H4 (cell line): ENCODE measurements at regions not wholly inside any gene's neighbourhood (a gene's known extent, or its start where the extent isn't known, plus 50 kb on each side); places are given as distances from the start of the nearest gene placed in this dataset.

Experiments
- DNase-seq: peaks from one replicate; pipeline ENCODE4 v3.0.0-alpha.2; 2015; ENCODE audit warnings: low spot score

- no peak for DNase-seq
Observed at GRCh38 chr9:28318515-28318914, 745.2 kb upstream of the C9orf72 start.

DNA sequence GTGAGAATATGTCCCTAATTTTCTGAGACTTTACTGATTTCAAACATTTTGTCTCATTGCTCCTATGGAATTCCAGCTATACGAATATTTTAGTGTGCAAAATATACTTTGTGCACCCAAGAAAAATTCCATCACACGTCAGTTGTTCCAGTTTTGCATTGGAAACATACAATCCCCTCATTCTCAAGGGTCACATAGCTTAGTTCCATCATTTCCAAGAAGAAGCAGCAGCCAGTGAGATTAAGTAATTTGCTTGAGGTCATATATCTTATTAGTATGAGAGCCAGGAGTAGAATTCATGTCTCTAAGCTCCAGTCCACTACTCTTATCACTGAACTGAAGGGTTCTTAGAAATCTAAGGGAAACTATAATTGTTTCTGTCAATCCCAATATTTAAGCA is 746.7 kb upstream of the C9orf72 start:
- DNase-seq = no peak

GRCh38 chr9:28320616-28321015 is 747.3 kb upstream of the C9orf72 start:
- DNase-seq = no peak

DNA sequence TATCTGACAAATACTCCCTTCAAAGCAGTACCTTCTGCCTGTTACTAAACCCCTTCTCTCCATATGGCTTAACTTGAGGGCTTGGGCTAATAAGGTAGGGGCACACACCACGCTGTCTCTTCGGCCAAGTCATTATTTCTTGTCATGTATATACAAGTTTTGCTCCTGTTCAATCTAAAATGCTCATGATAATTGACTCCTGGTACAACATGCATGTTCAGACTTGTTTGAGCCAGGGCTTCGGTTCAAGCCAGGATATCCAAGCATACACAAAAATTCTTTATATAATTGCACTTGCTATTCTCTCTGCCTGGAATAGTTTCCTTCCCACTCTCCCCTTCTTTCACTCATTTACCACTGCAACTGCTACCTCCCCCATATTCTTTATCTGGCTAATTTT is 756.0 kb upstream of the C9orf72 start:
- no peak for DNase-seq

DNA sequence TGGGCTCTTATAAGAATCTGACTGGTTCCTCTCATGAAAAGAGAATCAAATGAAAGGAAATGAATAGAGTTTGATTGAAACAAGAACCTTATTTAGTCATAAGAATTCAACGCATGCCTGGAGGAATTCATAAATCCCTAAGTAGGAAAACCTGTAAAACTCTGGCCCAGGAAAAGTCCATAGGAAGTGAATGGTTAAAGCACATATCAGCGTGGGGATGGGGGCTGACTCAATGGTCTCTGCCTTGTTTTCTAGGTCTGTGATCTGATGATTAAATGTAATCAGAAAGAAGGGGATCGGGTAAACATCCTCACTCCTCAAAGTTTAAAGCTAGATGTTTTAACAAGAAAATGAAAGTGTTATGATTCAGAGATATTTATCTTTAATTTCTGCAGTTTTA is 759.4 kb upstream of the C9orf72 start:
- no peak for DNase-seq

- no peak for DNase-seq
Observed at GRCh38 chr9:28341913-28342312, 768.6 kb upstream of the C9orf72 start.

- DNase-seq = no peak
Observed at GRCh38 chr9:28342815-28343338, 769.6 kb upstream of the C9orf72 start.

- no peak for DNase-seq
Observed at GRCh38 chr9:28363151-28363562, 789.9 kb upstream of the C9orf72 start.

GRCh38 chr9:28365020-28365640 is 791.8 kb upstream of the C9orf72 start:
- peak; percentile 14 for DNase-seq

DNA sequence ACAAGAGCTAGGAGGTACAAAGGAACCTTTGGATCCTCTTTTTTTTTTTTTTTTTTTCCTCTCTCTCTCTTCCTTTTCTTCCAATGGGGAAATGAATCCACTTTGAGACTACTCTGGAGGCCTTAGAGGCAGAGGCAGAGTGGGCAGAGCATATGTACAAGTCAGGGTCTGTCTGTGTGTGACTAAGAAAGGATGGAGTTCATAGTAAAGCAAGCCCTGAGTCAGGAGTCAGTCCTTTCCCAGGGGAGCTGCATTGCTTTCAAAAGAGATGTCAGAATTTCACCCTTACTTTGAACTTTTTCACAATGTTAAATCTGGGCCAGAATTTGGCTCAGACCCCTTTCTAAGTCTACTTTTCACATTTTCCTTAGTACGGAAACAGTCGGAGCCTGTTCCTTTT is 792.4 kb upstream of the C9orf72 start:
- no peak for DNase-seq

GRCh38 chr9:28378231-28378630 is 805.0 kb upstream of the C9orf72 start:
- DNase-seq = peak; percentile 3

- DNase-seq = no peak
Observed at GRCh38 chr9:28379082-28379481, 805.8 kb upstream of the C9orf72 start.

- DNase-seq = no peak
Observed at GRCh38 chr9:28389411-28389810, 816.1 kb upstream of the C9orf72 start.

DNA sequence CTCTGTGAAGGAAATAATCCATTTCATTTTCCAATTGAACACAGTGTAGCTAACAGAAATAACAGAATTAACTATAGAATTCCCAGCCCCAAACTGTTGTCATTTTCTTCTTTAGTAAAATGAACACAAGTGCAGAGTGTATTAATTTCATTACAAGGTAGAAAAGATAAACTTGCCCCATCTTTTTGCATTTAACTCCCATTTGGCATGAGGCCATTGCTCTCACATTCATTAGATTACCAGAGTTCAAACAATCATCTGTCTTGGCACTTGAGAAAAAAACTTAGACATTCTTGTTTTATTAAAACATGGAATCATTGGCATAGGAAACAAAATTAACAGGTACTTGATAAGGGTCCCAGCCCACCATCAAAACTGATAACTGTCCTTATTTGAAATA is 821.5 kb upstream of the C9orf72 start:
- no peak for DNase-seq

DNA sequence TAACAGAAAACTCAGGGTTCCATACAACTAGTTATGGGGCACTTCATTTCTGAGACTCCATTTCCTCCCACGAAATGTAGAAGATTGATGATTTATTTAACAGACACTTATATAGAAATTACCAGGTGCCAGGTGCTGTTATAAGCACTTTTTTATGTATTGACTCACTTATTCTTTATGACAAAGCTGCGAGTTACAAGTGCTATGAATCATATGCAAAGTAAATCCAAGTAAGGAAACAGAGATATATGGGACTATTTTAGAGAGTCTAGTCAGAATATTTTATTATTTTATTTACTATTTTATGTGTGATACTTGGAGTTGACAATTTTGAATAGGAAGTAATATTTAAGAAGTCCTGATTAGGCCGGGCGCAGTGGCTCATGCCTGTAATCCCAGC is 822.8 kb upstream of the C9orf72 start:
- no peak for DNase-seq

DNA sequence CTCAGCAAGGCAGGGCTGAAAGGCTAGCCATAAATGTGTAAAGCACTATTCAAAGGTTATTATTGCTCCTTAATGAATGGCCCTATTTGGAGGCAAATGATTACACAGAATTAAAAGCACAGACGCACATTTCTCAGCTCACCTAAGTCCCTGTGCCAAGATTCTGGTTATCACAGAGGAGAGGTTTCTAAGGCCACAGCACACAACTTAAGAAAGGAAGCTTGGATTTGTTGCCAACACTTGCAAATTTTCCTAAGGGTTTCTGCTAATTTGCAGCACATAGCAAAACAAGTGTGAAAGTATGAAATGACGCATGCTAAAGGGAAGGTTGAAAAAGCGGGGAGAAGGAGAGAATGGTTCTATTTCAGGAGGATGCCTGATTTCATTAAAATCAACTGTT is 834.1 kb upstream of the C9orf72 start:
- no peak for DNase-seq

GRCh38 chr9:28409919-28410318 is 836.6 kb upstream of the C9orf72 start:
- no peak for DNase-seq

- peak; percentile 6 for DNase-seq
Observed at GRCh38 chr9:28410411-28410810, 837.1 kb upstream of the C9orf72 start.

- no peak for DNase-seq
Observed at GRCh38 chr9:28413471-28413870, 840.2 kb upstream of the C9orf72 start.

DNA sequence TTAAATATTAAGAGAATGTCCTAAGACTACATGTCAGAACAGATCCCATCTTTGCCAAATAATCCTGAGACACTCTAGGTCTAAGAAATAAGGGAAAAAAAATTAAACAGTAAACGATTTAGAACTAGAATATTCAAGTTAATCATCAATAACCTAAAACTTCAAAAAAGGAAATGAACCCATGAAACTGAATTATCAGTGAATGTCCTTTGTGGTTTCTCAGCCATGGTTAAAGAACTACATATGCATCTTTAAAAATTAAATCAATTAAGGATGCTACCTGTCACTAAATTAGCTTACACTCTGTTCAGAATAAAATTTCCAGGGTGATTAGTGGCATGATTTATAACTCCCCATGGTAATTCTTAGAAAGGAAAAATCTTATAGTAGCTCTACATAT is 850.0 kb upstream of the C9orf72 start:
- no peak for DNase-seq

- DNase-seq = no peak
Observed at GRCh38 chr9:28435456-28435855, 862.2 kb upstream of the C9orf72 start.

GRCh38 chr9:28439688-28440087 is 866.4 kb upstream of the C9orf72 start:
- DNase-seq = no peak

GRCh38 chr9:28443461-28443860 is 870.2 kb upstream of the C9orf72 start:
- DNase-seq = no peak

GRCh38 chr9:28444637-28445036 is 871.4 kb upstream of the C9orf72 start:
- DNase-seq = no peak
